Esophagus (tissue), 2 donors: ENCODE measurements at regions not wholly inside any gene's neighbourhood (a gene's known extent, or its start where the extent isn't known, plus 50 kb on each side); places are given as distances from the start of the nearest gene placed in this dataset.

Experiments
- H3K27ac ChIP-seq, 2 donors: one replicate each; pipeline ENCODE4 v1.5.1; 2013; ENCODE audit warnings: low read depth in 2 of 2, mild to moderate bottlenecking in 2 of 2, inconsistent platforms in 1 of 2, low read length in 1 of 2, moderate library complexity in 1 of 2
- H3K27me3 ChIP-seq, 2 donors: one replicate each; pipeline ENCODE4 v1.6.1; 2013; ENCODE audit warnings: low read length in 2 of 2, control low read depth in 1 of 2, mild to moderate bottlenecking in 1 of 2; ENCODE audit not compliant: insufficient read depth in 2 of 2, control insufficient read depth in 1 of 2
- H3K36me3 ChIP-seq, 2 donors: one replicate each; pipeline ENCODE4 v1.6.1; 2013; ENCODE audit warnings: low read length in 1 of 2; ENCODE audit not compliant: control insufficient read depth in 2 of 2, insufficient read depth in 2 of 2
- H3K4me1 ChIP-seq, 2 donors: one replicate each; pipeline ENCODE4 v1.6.1; 2013; ENCODE audit warnings: low read length in 1 of 2; ENCODE audit not compliant: control insufficient read depth in 2 of 2, insufficient read depth in 2 of 2
- H3K4me3 ChIP-seq, 2 donors: one replicate each; pipeline ENCODE4 v1.5.1; 2013; ENCODE audit warnings: low read length in 2 of 2, mild to moderate bottlenecking in 2 of 2, low read depth in 1 of 2, moderate library complexity in 1 of 2
- H3K9me3 ChIP-seq, 2 donors: one replicate each; pipeline ENCODE4 v1.6.1; 2013; ENCODE audit warnings: mild to moderate bottlenecking in 2 of 2, low read depth in 1 of 2, low read length in 1 of 2, moderate library complexity in 1 of 2; ENCODE audit not compliant: control insufficient read depth in 2 of 2, insufficient read depth in 1 of 2
- WGBS, 2 donors: extraction: QIAGEN DNeasy Blood & Tissue Kit; methylation state at CpG; one replicate each; pipeline ENCODE4 v1.1.7; 2013; 5-methylcytosine and 5-hydroxymethylcytosine counted together
- donor health status: healthy with polysubstance abuse.
- donor health status: Bipolar disorder and iron deficiency.

GRCh38 chr12:131368668-131369071 is 342.2 kb upstream of the SFSWAP start:
- H3K4me1 ChIP-seq: peaks cover 0 to 2% of the 10 kb centered on the region in 2 donors
- no peak overlapping the region for H3K27ac ChIP-seq
- no peaks in the 10 kb centered on the region for H3K36me3 ChIP-seq
- WGBS, 2 donors: 87 to 92% methylated on average over 5 of the region's 5 CpGs
- H3K27me3 ChIP-seq: no peaks in the 10 kb centered on the region
- no peaks in the 10 kb centered on the region for H3K9me3 ChIP-seq
- H3K4me3 ChIP-seq: no peak overlapping the region

- Histone ChIP-seq H3K4me3 (no peak overlapping the region), H3K27ac (no peak overlapping the region)
- WGBS, 2 donors: 85 to 87% methylated on average over 18 of the region's 18 CpGs
Measured at GRCh38 chr12:131369094-131369845, 341.6 kb upstream of the SFSWAP start.

GRCh38 chr12:131370321-131370720 is 340.6 kb upstream of the SFSWAP start:
- H3K9me3 ChIP-seq: no peaks in the 10 kb centered on the region
- no peak overlapping the region for H3K4me3 ChIP-seq
- no peaks in the 10 kb centered on the region for H3K27me3 ChIP-seq
- no peaks in the 10 kb centered on the region for H3K36me3 ChIP-seq
- H3K4me1 ChIP-seq: peaks cover 0 to 3% of the 10 kb centered on the region in 2 donors
- no peak overlapping the region for H3K27ac ChIP-seq
- WGBS, 2 donors: 83 to 85% methylated on average over 8 of the region's 8 CpGs

More at GRCh38 chr12:131369094-131369845, 341.6 kb upstream of the SFSWAP start:
- Histone ChIP-seq H3K4me1 (peaks cover 0 to 2% of the 10 kb centered on the region in 2 donors), H3K36me3 (no peaks in the 10 kb centered on the region), H3K27me3 (no peaks in the 10 kb centered on the region), H3K9me3 (no peaks in the 10 kb centered on the region)

GRCh38 chr12:131370791-131371347 is 340.0 kb upstream of the SFSWAP start:
- 62 to 63% methylated on average over 11 of the region's 11 CpGs for WGBS, 2 donors
- no peak overlapping the region for H3K4me3 ChIP-seq
- no peaks in the 10 kb centered on the region for H3K27me3 ChIP-seq
- peak overlapping the region in 1 of 2 donors; percentile 24 for H3K27ac ChIP-seq
- no peaks in the 10 kb centered on the region for H3K36me3 ChIP-seq
- peaks cover 0 to 5% of the 10 kb centered on the region in 2 donors for H3K4me1 ChIP-seq
- H3K9me3 ChIP-seq: no peaks in the 10 kb centered on the region

- WGBS, 2 donors: 49 to 59% methylated on average over 16 of the region's 16 CpGs
- no peaks in the 10 kb centered on the region for H3K36me3 ChIP-seq
- no peak overlapping the region for H3K4me3 ChIP-seq
- H3K9me3 ChIP-seq: no peaks in the 10 kb centered on the region
- peak overlapping the region; percentile 11 to 53 for H3K27ac ChIP-seq
- H3K27me3 ChIP-seq: no peaks in the 10 kb centered on the region
- H3K4me1 ChIP-seq: peaks cover 0 to 5% of the 10 kb centered on the region in 2 donors
Measured at GRCh38 chr12:131371401-131372170, 339.3 kb upstream of the SFSWAP start.

- H3K4me3 ChIP-seq: no peak overlapping the region
- no peaks in the 10 kb centered on the region for H3K36me3 ChIP-seq
- WGBS, 2 donors: 52 to 57% methylated on average over 8 of the region's 8 CpGs
- H3K9me3 ChIP-seq: no peaks in the 10 kb centered on the region
- no peaks in the 10 kb centered on the region for H3K27me3 ChIP-seq
- peaks cover 0 to 5% of the 10 kb centered on the region in 2 donors for H3K4me1 ChIP-seq
- H3K27ac ChIP-seq: no peak overlapping the region
Measured at GRCh38 chr12:131372171-131372475, 338.8 kb upstream of the SFSWAP start.

- peaks cover 0 to 5% of the 10 kb centered on the region in 2 donors for H3K4me1 ChIP-seq
- H3K9me3 ChIP-seq: no peaks in the 10 kb centered on the region
Measured at GRCh38 chr12:131372706-131373195, 338.1 kb upstream of the SFSWAP start.

GRCh38 chr12:131375261-131375971 is 335.5 kb upstream of the SFSWAP start:
- H3K4me1 ChIP-seq: peaks cover 2 to 5% of the 10 kb centered on the region in 2 donors
- no peaks in the 10 kb centered on the region for H3K36me3 ChIP-seq
- H3K9me3 ChIP-seq: no peaks in the 10 kb centered on the region
- no peaks in the 10 kb centered on the region for H3K27me3 ChIP-seq
- H3K27ac ChIP-seq: no peak overlapping the region
- H3K4me3 ChIP-seq: no peak overlapping the region
- 82 to 85% methylated on average over 17 of the region's 17 CpGs for WGBS, 2 donors

More at GRCh38 chr12:131372706-131373195, 338.1 kb upstream of the SFSWAP start:
- H3K27me3 ChIP-seq: no peaks in the 10 kb centered on the region
- no peak overlapping the region for H3K27ac ChIP-seq
- no peak overlapping the region for H3K4me3 ChIP-seq
- H3K36me3 ChIP-seq: no peaks in the 10 kb centered on the region
- 85 to 91% methylated on average over 2 of the region's 2 CpGs for WGBS, 2 donors

- Histone ChIP-seq H3K27ac (no peak overlapping the region), H3K4me3 (no peak overlapping the region), H3K27me3 (no peaks in the 10 kb centered on the region), H3K9me3 (no peaks in the 10 kb centered on the region), H3K4me1 (peaks cover 2 to 5% of the 10 kb centered on the region in 2 donors), H3K36me3 (no peaks in the 10 kb centered on the region)
- 75 to 87% methylated on average over 8 of the region's 8 CpGs for WGBS, 2 donors
Measured at GRCh38 chr12:131375972-131376345, 334.9 kb upstream of the SFSWAP start.
